ENCODE measurements at regions not wholly inside any gene's neighbourhood (a gene's known extent, or its start where the extent isn't known, plus 50 kb on each side); places are given as distances from the start of the nearest gene placed in this dataset.

DNA sequence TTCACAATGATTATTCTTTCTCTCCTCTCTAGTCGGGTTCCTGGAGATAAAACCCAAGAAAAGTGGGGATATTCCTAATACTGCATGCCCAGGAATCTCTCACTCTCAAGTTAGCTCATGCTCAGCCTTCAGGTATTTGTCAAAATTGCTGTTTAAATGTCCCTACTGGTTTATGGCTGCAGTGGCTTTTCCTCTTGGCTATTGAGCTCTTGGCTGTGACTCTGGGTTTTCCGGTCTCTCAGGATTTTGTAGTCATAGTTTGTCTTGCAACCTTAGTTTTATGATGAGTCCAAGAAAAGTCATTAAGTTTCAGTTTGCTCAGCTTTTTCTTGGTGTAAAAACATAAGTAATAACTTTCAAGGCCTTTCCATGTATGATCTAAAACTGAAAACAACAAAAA is 820.7 kb upstream of the HS6ST1 start:
- no peak for DNase-seq

DNA sequence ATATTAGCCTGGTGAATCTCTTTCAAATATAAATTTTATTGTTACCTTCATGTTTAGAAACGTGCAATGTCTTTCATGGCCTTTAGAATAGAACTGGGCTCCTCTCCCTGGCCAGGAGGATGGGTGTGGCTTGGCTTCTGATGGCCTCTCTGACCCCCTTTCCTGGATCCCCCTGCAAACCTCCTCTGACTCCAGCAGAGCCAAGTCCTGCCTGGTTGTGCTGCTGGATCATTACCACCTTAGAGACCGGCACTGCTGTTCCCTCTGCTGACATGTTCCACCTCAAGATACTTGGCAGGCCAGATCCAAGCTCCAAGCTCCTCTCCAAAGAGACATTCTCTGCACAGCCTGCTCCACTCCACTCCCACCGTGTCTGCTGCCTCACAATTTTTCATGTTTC is 823.8 kb upstream of the HS6ST1 start:
- no peak for DNase-seq

GRCh38 chr2:129144082-129144791 is 825.6 kb upstream of the HS6ST1 start:
- DNase-seq, result no peak

GRCh38 chr2:129152514-129152913 is 827.0 kb upstream of the RAB6C start:
- no peak for DNase-seq

DNA sequence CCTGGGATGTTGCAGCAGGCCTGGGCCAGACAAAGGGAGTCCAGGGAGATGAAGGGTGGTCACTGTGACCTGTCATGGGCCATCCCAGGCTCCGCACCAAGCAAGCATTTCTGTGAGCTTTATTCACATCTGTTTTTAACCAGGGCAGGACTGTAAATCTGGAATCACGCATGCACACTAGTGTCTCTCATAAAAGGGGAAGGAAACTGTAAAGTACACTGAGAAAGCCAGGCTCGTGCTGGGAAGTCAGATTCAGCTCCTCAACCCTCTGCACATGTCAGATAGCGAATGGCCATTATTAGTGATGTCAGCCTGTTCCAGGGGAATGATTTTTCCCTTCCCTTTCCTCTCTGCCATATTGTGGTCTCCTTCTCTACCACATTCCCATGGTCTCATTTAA is 818.6 kb upstream of the RAB6C start:
- no peak for DNase-seq

GRCh38 chr2:129164220-129164949 is 815.1 kb upstream of the RAB6C start:
- no peak for DNase-seq

DNA sequence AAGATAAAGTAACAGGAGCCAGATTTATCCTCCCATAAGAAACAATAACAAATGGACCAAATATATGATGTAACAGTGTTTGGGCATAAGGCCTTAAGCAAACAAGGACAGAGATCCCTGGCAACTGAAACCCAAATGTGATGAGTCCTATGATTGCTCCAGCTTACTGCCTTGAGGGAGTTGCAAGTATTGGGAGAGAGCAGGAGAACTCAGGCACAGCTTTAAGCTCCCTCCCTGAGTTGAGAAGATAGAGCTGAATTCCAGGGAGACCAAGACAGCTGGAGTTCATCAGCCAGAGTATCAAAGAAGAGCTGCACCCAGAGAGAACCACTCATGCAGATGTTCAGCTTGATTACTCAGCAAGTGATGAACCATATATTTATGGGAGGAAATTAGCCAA is 814.5 kb upstream of the RAB6C start:
- DNase-seq, result no peak

DNA sequence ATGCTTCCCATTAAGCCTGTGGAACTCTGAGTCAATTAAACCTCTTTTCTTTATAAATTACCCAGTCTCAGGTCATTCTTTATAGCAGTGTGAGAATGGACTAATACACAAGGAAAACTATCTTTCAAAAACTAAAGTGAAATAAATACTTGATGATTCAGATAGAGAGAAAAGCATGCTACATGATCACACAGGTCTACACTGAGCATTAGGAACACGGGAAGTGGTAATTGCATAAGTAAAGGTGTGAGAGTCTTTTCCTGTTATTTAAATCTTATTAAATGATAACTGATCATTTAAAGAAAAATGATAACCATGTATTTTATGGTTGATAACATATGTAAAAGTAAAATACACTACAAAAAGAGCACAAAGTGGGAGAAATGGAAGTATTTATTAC is 812.0 kb upstream of the RAB6C start:
- DNase-seq, result no peak

DNA sequence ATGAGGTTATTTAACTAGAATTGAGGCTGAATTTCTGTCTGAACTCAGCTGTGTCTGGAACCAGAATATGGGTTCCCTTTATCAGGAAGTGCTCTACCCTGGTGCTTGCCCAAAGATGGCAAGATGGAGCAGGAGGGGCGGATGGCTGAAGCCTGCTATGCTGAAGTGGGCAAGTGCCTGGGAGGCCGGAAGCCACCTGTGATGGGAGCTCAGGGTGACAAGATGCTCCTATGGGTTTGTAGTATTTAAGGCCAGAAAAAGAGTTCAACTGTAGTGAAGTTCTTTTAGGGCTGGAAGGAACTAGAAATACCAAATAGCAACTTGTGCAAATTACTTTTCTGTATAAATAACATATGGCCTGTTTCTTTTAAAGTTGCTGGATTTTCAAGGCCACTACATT is 808.9 kb upstream of the RAB6C start:
- no peak for DNase-seq

GRCh38 chr2:129174143-129174542 is 805.3 kb upstream of the RAB6C start:
- DNase-seq, result no peak

DNA sequence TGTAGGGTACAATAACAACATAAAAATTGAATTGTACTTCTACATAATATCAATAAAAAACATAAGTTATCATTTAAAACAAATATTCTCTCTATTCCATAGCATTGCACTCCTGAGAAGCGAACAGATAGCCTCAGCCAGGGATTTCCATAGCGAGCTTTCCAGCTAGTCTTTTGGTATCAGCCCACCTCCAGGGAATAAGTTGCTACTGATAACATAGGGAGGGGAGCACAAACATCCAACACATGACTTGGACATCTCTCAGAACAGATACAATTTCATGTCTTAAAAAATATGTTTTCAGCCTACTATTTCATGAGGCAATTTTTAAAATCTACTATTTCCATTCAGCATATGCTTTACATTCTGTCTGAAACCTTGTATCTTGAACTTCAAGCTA is 804.4 kb upstream of the RAB6C start:
- DNase-seq, result no peak

- DNase-seq, result no peak
Measured at GRCh38 chr2:129176375-129176774, 803.1 kb upstream of the RAB6C start.

- DNase-seq, result no peak
Measured at GRCh38 chr2:129178356-129178755, 801.1 kb upstream of the RAB6C start.

DNA sequence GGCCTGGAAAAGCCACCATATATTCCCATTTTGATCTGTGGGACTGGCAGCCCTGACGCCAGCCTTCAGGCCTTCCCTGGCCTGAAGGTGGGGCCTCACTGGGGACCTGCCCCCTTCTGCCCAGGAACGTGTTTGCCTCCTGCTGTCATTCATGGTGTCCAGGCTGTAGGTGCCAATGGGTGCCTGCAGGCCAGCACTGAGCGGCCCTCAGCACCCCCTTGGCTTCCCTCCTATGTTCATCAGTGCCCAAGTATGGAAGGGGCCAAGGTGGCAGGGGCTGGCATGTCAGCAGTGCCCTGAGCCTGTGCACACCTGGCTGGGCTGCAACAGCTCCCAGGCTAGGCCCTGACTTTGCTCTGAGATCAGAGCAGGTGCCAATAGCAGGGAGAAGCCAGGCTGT is 800.3 kb upstream of the RAB6C start:
- no peak for DNase-seq

DNA sequence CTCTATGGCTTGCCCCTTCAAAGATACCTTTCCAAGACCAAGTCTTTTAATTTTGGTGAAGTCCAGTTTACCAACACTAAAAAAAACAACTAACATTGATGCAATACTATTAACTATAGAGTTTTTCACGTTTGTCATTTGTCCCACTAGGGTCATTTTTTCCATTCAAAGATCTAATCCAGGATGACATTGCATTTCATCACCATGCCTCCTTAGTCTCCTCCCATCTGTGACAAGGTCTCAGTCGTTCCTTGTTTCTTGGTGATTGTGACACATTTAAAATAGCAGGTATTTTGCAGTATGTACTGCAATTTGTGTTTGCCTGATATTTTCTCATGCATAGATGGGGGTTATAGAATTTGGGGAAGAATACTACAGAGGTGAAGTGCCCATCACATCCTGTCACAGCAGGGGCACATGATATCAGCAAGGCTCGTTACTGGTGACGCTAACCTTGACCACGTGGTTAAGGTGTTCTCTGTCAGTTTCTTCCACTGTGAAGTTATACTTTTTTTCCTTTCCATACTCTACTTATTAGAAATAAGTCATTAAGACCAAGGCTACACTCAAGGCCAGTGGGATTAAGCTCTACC is 799.2 kb upstream of the RAB6C start:
- DNase-seq, result no peak

DNA sequence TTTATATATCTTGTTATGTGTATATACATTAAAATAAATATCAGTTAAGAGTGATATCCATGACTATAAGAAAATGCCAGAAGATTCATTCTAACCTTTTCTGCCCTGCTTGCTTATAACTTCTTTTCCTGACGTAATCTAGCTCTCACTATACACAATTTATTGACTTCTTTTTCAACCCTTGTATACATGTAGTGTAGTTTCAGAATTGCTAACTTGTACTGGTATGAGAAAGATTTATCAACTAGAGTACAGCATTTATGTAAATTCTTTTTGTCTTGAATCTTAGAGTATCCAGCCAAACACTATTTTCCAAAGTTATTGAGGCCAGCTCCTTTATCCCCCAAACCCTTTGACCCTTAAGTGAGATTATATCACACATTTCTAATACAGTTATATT is 798.0 kb upstream of the RAB6C start:
- no peak for DNase-seq

GRCh38 chr2:129181963-129182362 is 797.5 kb upstream of the RAB6C start:
- no peak for DNase-seq

DNA sequence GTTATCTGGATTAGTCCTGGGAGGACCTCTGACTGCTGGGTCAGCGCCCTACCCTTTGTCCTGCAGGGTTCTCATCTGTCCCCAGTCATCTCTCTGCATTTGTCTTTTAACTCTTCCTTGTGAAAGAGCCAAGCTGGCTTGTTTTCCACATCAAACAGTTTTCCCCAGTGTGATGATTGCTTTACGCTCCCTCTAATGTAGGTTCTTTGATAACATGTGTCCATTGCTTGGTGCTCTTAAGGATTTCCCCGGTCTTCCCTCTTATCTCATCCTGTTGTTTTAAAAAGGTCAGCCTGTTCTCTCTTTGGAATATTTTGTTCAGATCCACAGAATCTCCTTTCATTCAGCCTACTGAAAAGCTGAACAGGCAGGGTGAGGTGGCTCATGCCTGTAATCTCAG is 792.1 kb upstream of the RAB6C start:
- no peak for DNase-seq

DNA sequence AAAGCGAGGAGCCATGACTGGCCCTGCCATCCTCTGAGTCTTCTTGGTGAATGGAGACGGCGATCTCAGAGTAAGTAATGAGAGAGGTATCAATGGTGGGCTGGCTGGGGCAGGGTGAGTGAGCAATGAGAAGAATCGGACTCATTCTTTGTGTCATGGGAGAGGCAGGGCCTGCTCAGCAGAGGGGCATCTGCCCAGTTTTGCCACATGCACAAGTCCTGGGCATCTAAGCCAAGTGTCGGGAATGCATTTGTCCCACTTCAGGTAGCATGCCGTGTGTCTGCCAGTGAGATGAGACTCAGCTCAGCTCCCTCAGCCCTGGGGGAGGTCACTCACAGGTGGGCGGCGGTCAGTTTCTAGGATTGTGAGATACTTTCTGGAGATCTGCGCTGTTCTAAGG is 791.0 kb upstream of the RAB6C start:
- no peak for DNase-seq

- no peak for DNase-seq
Measured at GRCh38 chr2:129189617-129190319, 789.7 kb upstream of the RAB6C start.

DNA sequence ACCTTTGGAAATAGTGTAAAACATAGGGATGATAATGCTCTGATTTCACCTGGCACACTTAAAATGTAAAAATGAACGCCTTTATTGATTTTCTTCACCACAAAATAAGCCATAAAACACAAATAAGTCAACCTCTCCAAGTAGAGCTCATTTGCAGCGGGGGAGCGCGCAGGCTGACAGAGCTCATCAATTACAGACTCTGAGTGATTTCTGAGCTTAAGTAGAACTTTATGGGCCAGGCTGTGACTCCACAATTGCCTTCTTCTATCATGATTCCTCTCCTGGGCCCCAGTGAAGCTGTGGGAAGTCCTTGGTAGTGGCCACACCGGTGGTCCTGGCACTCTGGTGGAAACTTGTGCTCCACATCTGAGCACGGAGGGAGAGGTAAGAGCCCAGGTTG is 789.0 kb upstream of the RAB6C start:
- no peak for DNase-seq

GRCh38 chr2:129191530-129191929 is 787.9 kb upstream of the RAB6C start:
- DNase-seq, result no peak

GRCh38 chr2:129192117-129192516 is 787.3 kb upstream of the RAB6C start:
- no peak for DNase-seq

DNA sequence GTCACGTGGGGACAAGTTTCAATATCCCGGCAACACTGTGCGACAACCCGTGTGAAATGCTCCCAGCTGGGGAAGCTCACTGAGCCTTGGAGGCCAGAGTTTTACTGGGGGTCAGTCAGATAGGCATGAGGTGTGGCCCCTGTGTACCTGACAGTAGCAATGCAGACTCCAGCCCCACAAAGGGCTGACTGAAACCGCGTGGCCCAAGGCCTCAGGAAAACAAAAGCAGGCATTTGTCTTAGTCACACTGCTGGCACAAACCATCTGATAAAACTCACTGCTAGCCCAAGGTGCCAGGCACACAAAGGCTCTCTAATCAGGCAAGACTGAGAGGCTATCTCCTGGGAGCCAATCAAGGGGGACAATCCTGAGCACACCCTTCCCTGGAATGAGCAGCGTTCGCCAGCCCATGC is 786.6 kb upstream of the RAB6C start:
- DNase-seq, result no peak
